ENCODE measurements at regions not wholly inside any gene's neighbourhood (a gene's known extent, or its start where the extent isn't known, plus 50 kb on each side); places are given as distances from the start of the nearest gene placed in this dataset.

DNA sequence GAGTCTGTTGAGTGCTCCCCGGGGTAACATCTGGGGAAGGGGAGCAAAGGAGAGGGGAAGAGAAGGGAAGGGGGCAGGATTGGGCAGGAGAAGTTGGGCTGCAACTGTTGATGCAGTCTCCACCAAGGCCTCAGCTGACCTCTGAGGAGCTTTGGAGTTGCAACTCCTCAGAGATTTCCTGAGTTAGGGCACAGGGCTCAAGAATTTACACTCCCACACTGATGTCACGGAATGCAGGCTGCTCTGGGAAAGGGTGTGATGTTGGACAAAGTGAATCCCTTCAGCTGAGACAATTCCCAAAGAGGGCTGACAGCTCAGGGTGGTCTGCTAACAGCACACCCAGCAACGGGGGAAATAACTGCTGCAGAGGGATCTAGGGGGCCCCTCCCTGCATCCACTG lies 295.6 kb downstream of the PCNX1 start:
- TF ChIP-seq, protein P1, sequence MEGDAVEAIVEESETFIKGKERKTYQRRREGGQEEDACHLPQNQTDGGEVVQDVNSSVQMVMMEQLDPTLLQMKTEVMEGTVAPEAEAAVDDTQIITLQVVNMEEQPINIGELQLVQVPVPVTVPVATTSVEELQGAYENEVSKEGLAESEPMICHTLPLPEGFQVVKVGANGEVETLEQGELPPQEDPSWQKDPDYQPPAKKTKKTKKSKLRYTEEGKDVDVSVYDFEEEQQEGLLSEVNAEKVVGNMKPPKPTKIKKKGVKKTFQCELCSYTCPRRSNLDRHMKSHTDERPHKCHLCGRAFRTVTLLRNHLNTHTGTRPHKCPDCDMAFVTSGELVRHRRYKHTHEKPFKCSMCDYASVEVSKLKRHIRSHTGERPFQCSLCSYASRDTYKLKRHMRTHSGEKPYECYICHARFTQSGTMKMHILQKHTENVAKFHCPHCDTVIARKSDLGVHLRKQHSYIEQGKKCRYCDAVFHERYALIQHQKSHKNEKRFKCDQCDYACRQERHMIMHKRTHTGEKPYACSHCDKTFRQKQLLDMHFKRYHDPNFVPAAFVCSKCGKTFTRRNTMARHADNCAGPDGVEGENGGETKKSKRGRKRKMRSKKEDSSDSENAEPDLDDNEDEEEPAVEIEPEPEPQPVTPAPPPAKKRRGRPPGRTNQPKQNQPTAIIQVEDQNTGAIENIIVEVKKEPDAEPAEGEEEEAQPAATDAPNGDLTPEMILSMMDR (IDR thresholded peaks at IDR 0.05 in 4 of 5, conservative IDR thresholded peaks at IDR 0.05 in 1 of 5), result no peak
- TF ChIP-seq POLR2A (IDR thresholded peaks at IDR 0.05), result no peak

Measured in gastrocnemius medialis (tissue), 4 donors.